Liver (tissue), 8 donors: ENCODE measurements at regions not wholly inside any gene's neighbourhood (a gene's known extent, or its start where the extent isn't known, plus 50 kb on each side); places are given as distances from the start of the nearest gene placed in this dataset.

Source experiments
- DNase-seq: peaks from one replicate; pipeline ENCODE4 v3.0.0-alpha.2; 2017; ENCODE audit warnings: low spot score
- H3K27ac ChIP-seq, 2 donors: one replicate each; pipeline ENCODE4 v1.7.0; 2013; ENCODE audit warnings: inconsistent platforms in 2 of 2, low read length in 2 of 2, control low read depth in 1 of 2, low read depth in 1 of 2, mild to moderate bottlenecking in 1 of 2
- H3K27me3 ChIP-seq, 4 donors: one replicate each; pipeline versions ENCODE4 v1.6.1 to v1.7.0; 2013; ENCODE audit warnings: low read length in 3 of 4, inconsistent platforms in 1 of 4, mild to moderate bottlenecking in 1 of 4, moderate library complexity in 1 of 4; ENCODE audit not compliant: control insufficient read depth in 4 of 4, insufficient read depth in 4 of 4
- H3K36me3 ChIP-seq, 4 donors: one replicate each; pipeline versions ENCODE4 v1.6.1 to v1.7.0; 2013; ENCODE audit warnings: low read length in 3 of 4, mild to moderate bottlenecking in 3 of 4, low read depth in 1 of 4, moderate library complexity in 1 of 4; ENCODE audit not compliant: control insufficient read depth in 4 of 4, insufficient read depth in 3 of 4
- H3K4me1 ChIP-seq, 4 donors: one replicate each; pipeline versions ENCODE4 v1.6.1 to v1.7.0; 2013; ENCODE audit warnings: low read length in 3 of 4, mild to moderate bottlenecking in 3 of 4, moderate library complexity in 1 of 4; ENCODE audit not compliant: control insufficient read depth in 4 of 4, insufficient read depth in 4 of 4
- H3K4me3 ChIP-seq, 3 donors: one replicate each; pipeline versions ENCODE4 v1.6.1 to v1.7.0; 2013; ENCODE audit warnings: low read length in 3 of 3, control low read depth in 1 of 3, low read depth in 1 of 3, mild to moderate bottlenecking in 1 of 3
- H3K9ac ChIP-seq, 2 donors: one replicate each; pipeline ENCODE4 v1.7.0; 2013; ENCODE audit warnings: low read length in 2 of 2, mild to moderate bottlenecking in 2 of 2, moderate library complexity in 2 of 2, control low read depth in 1 of 2, low read depth in 1 of 2
- H3K9me3 ChIP-seq, 4 donors: one replicate each; pipeline versions ENCODE4 v1.6.1 to v1.7.0; 2013; ENCODE audit warnings: low read length in 3 of 4; ENCODE audit not compliant: control insufficient read depth in 4 of 4
- ATF3 ChIP-seq: IDR thresholded peaks from 2 replicates; pipeline ENCODE4 v1.6.1; 2016; ENCODE audit warnings: antibody characterized with exemption
- CTCF ChIP-seq: fragments of 150-350 bp; IDR thresholded peaks from 2 replicates; pipeline ENCODE4 v1.5.1; 2017; ENCODE audit warnings: improper control_type of control experiment, low read depth, low read length; ENCODE audit not compliant: missing input control
- FOXA1 ChIP-seq: IDR thresholded peaks from 2 replicates; pipeline ENCODE4 v1.6.1; 2016; ENCODE audit warnings: antibody characterized with exemption
- GABPA ChIP-seq, 2 donors: IDR thresholded peaks in 1 of 2; conservative IDR thresholded peaks in 1 of 2; 2 replicates each; pipeline ENCODE4 v1.6.1; 2016; ENCODE audit warnings: antibody characterized with exemption in 2 of 2, mild to moderate bottlenecking in 1 of 2, moderate library complexity in 1 of 2
- HNF4G ChIP-seq: IDR thresholded peaks from 2 replicates; pipeline ENCODE4 v1.6.1; 2016; ENCODE audit warnings: antibody characterized with exemption
- JUND ChIP-seq, 2 donors: IDR thresholded peaks; 2 replicates each; pipeline ENCODE4 v1.6.1; 2016; ENCODE audit warnings: antibody characterized with exemption in 2 of 2
- MAX ChIP-seq: IDR thresholded peaks from 2 replicates; pipeline ENCODE4 v1.6.1; 2016; ENCODE audit warnings: antibody characterized with exemption
- SP1 ChIP-seq: IDR thresholded peaks from 2 replicates; pipeline ENCODE4 v1.6.1; 2018; ENCODE audit warnings: antibody characterized with exemption, mild to moderate bottlenecking
- TAF1 ChIP-seq: conservative IDR thresholded peaks from 2 replicates; pipeline ENCODE4 v1.6.1; 2016; ENCODE audit warnings: antibody characterized with exemption, mild to moderate bottlenecking
- YY1 ChIP-seq: IDR thresholded peaks from 2 replicates; pipeline ENCODE4 v1.6.1; 2016; ENCODE audit warnings: antibody characterized with exemption, mild to moderate bottlenecking
- WGBS: extraction: QIAGEN DNeasy Blood & Tissue Kit; methylation state at CpG from one replicate; pipeline ENCODE4 v1.1.7; 2013; 5-methylcytosine and 5-hydroxymethylcytosine counted together
- donor health status: healthy.
- donor health status: healthy.
- donor health status: healthy.
- donor health status: healthy.
- donor health status: healthy.

DNA sequence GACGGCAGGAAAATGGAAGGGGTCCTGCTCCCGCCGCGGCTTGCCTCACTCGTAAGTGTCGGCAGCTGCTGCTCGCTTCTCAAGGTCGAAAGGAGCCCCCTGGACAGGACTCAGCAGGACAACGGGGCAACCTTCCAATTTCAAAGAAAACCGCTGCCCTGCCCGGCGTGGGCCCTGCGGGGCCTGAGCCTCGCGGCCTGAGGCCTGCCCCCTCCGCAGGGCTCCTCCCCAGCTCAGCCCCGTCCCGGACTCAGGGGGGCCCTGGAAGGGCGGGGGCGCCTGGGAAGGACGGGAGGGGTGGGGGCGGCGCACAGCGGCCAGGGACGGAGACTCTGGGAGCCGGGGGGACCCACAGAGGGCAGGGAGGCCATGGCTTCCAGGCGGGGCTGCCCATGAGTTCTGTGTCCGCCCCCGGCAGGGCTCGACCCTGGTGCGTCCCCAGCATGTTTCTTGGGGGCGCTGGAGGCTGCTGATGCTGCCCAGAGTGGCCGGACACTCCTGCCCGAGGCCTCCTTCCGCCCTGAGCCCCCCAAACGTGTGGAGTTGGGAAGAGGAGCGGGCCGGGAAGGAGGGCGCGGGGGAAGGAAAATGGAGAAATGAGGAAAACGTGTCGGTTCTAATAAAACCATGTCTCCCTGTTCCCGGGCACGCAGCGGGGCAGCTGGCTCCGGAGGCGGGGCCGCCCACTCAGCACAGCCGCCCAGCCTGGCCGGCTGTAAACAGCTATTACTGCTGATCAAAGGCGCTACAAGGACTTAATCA, 114.6 kb downstream of the DLL1 start:
- Histone ChIP-seq H3K4me1 (peaks cover 9 to 28% (median 19%) of the 10 kb centered on the region in 4 donors), H3K9ac (no peak overlapping the region), H3K4me3 (no peak overlapping the region), H3K27ac (peak overlapping the region; percentile 45 to 57), H3K27me3 (no peaks in the 10 kb centered on the region), H3K36me3 (no peaks in the 10 kb centered on the region), H3K9me3 (no peaks in the 10 kb centered on the region)
- WGBS = 95% methylated on average over 51 of the region's 51 CpGs
- no peak for TF ChIP-seq HNF4G
- no peak for TF ChIP-seq ATF3
- no peak for TF ChIP-seq CTCF
- TF ChIP-seq SP1 = no peak
- no peak for DNase-seq

DNA sequence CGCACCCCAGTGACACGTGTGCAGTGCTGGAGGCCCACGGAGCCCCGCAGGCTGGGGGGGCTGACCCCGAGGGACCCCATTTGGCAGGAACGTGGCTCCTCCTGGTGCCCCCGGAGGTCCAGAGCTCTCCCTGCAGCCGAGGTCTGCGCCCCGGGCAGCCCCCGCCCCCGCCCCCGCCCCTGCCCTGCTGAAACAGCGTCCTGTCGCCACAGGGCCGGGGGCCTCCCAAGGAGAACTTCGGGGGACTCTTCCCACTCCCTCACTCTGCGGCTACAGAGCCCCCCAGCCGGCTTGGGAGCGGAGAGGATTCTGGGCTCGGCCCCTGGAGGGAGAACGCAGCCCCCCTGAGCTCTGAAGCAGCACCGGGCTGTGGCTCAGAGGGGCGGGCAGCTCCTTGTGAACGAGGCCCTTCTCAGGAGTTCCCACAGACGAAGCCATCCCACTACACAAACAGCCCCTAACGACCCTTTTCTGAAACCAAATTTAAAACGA, 115.2 kb downstream of the DLL1 start:
- no peaks in the 10 kb centered on the region for H3K36me3 ChIP-seq
- no peak overlapping the region for H3K4me3 ChIP-seq
- no peak overlapping the region for H3K9ac ChIP-seq
- peaks cover 9 to 28% (median 19%) of the 10 kb centered on the region in 4 donors for H3K4me1 ChIP-seq
- H3K9me3 ChIP-seq = no peaks in the 10 kb centered on the region
- no peak for DNase-seq
- H3K27ac ChIP-seq = no peak overlapping the region
- no peaks in the 10 kb centered on the region for H3K27me3 ChIP-seq
- no peak for TF ChIP-seq JUND (IDR thresholded peaks at IDR 0.05)
- no peak for TF ChIP-seq FOXA1
- 95% methylated on average over 28 of the region's 28 CpGs for WGBS

DNA sequence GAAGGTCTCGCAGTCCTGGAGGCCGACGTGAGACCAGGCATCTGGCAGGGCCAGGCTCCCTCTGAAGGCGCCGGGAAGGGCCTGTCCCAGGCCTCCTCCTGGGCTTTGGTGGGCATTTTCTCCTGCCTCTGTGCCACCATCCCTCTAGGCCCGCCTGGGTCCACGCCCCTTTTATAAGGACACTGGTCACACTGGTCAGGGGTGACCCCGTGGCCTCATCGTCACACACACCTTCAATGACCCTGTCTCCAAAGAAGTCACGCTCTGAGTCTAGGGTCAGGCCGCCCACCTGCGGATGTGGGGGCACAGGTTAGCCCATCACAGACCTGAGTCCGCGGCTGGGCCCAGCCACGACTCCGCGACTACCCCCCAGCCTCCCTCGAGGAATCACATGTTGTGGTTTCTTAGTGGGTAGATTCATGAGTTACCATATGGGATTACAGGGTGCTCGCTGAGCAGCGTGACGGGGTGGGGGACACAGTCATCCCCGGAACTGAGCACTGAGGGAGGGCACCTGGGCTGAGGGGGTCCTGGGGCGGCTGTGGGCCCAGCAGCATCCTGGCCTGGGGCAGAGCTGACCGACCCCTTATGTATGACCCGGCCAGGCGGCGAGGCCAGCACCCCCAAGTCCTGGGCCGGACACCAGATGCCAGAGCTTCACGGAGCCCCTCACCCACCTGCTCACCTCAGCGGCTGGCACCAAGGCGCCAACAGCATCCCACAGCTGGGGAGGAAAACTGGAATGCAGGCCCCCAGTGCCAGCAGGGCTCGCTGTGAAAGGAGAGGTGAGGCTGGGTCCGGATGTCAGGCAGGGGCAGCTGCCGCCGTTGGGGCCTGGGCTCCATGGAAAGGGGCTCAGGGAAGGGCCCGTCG, 115.9 kb downstream of the DLL1 start:
- Histone ChIP-seq H3K4me1 (peaks cover 8 to 27% (median 19%) of the 10 kb centered on the region in 4 donors), H3K27ac (no peak overlapping the region), H3K36me3 (no peaks in the 10 kb centered on the region), H3K27me3 (no peaks in the 10 kb centered on the region), H3K9ac (no peak overlapping the region), H3K4me3 (no peak overlapping the region), H3K9me3 (peaks cover 0 to under 1% (median 0%) of the 10 kb centered on the region in 4 donors)
- 96% methylated on average over 37 of the region's 37 CpGs for WGBS
- no peak for TF ChIP-seq MAX
- no peak for TF ChIP-seq CTCF
- no peak for TF ChIP-seq YY1
- no peak for TF ChIP-seq GABPA (IDR thresholded peaks at IDR 0.05 in 1 of 2, conservative IDR thresholded peaks at IDR 0.05 in 1 of 2)
- no peak for TF ChIP-seq TAF1
- no peak for TF ChIP-seq FOXA1
- no peak for TF ChIP-seq SP1
- TF ChIP-seq ATF3 = no peak
- no peak for DNase-seq
